ENCODE measurements at regions not wholly inside any gene's neighbourhood (a gene's known extent, or its start where the extent isn't known, plus 50 kb on each side); places are given as distances from the start of the nearest gene placed in this dataset.

GRCh38 chr14:39733741-39734140 is 301.5 kb upstream of the FBXO33 start:
- TF ChIP-seq CTCF (IDR thresholded peaks at IDR 0.05), result no peak
- no peak for TF ChIP-seq POLR2A (IDR thresholded peaks at IDR 0.05)
